GM12873 (cell line): ENCODE measurements at regions not wholly inside any gene's neighbourhood (a gene's known extent, or its start where the extent isn't known, plus 50 kb on each side); places are given as distances from the start of the nearest gene placed in this dataset.

Experiments
- TF ChIP-seq, protein P1 (sequence below): IDR thresholded peaks from 2 replicates; pipeline ENCODE4 v1.5.1; 2012; ENCODE audit warnings: low read depth, mild to moderate bottlenecking, moderate library complexity, low read length, control low read depth; ENCODE audit not compliant: insufficient read depth; ENCODE audit errors: missing control alignments

- TF ChIP-seq, protein P1, sequence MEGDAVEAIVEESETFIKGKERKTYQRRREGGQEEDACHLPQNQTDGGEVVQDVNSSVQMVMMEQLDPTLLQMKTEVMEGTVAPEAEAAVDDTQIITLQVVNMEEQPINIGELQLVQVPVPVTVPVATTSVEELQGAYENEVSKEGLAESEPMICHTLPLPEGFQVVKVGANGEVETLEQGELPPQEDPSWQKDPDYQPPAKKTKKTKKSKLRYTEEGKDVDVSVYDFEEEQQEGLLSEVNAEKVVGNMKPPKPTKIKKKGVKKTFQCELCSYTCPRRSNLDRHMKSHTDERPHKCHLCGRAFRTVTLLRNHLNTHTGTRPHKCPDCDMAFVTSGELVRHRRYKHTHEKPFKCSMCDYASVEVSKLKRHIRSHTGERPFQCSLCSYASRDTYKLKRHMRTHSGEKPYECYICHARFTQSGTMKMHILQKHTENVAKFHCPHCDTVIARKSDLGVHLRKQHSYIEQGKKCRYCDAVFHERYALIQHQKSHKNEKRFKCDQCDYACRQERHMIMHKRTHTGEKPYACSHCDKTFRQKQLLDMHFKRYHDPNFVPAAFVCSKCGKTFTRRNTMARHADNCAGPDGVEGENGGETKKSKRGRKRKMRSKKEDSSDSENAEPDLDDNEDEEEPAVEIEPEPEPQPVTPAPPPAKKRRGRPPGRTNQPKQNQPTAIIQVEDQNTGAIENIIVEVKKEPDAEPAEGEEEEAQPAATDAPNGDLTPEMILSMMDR = no peak
Measured at GRCh38 chr13:74773248-74773647, 639.0 kb upstream of the KLF12 start.

GRCh38 chr13:74771964-74772363 is 637.8 kb upstream of the KLF12 start:
- TF ChIP-seq, protein P1 = no peak

DNA sequence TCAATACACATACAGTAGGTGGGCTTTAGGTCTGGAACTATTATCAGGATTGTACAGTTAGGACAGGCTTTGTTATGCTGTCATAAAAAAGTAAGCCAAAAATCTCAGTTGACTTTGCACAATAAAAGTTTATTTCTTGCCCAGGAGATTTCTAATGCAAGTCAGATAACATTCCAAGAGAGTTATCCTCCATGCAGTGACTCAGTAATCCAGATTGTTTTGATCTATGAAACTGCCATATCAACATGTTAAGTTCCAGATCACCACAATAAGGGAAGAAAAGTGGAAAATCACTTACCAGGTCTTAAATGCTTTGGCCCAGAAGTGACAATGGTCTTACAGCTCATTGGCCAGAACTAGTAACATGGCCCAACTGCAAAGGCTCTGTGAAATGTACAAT is 636.2 kb upstream of the KLF12 start:
- TF ChIP-seq, protein P1 = no peak

GRCh38 chr13:74769333-74769732 is 635.1 kb upstream of the KLF12 start:
- TF ChIP-seq, protein P1 = no peak

DNA sequence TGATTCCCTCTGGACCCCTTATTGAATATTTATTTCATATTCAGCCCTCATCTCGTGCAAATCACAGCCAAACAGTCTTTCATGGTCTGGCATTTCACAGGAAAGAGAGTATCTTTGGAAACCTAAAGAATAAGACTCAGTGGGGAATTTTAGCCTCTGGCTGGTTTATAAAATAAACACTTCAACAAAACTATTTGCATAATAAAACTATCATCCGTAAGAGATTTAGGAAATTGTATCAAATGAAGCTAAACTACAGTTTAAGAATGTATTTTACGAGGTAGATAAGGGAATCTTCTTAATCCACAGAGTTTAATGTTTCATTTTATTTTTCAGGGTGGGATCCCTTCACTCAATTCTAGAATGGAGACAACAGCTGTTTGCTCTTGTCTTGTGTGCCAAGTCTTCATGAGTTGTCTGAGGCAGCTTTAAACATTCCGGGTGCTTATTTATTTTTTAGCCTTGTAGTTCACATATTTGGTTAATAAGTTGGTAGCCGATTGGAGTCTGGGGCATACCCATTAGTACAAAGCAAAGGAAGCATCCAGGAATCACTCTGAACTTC is 634.4 kb upstream of the KLF12 start:
- TF ChIP-seq, protein P1 = no peak

DNA sequence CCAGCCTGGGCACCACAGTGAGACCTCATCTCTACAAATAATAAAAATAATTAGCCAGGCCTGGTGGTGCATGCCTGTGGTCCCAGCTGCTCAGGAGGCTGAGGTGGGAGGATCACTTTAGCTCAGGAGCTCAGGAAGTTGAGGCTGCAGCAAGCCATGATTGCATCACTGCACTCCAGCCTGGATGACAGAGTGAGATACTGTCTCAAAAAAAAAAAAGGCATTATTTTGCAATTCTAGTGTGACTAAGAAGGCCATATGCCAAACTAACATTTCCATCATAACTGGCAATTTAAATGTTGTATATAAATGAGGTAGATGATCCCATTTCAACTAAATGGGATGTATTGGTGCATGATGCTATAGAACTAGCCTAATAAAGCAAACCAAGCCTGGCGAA is 632.8 kb upstream of the KLF12 start:
- TF ChIP-seq, protein P1 = no peak

- TF ChIP-seq, protein P1 = no peak
Measured at GRCh38 chr13:74765955-74766354, 631.8 kb upstream of the KLF12 start.
